ENCODE measurements at regions not wholly inside any gene's neighbourhood (a gene's known extent, or its start where the extent isn't known, plus 50 kb on each side); places are given as distances from the start of the nearest gene placed in this dataset.

GRCh38 chr15:37166402-37166801, 66.1 kb upstream of the MEIS2 start:
- H2BK5ac ChIP-seq (ENCODE audit: insufficient read length, low read length): no peak overlapping the region

More at GRCh38 chr15:37166402-37166801, 66.1 kb upstream of the MEIS2 start:
- no peak overlapping the region for H4K8ac ChIP-seq (replicated peaks; ENCODE audit: insufficient read length, low read depth, low read length)
- no peaks in the 10 kb centered on the region for H3K4me1 ChIP-seq (ENCODE audit: insufficient read depth, low read length)
- H3K18ac ChIP-seq (ENCODE audit: insufficient read length, low read depth, low read length): no peak overlapping the region
- no peak overlapping the region for H4K91ac ChIP-seq (ENCODE audit: insufficient read length, low read depth, low read length)
- no peak overlapping the region for H2BK12ac ChIP-seq (ENCODE audit: insufficient read length, low read depth, low read length)
- H2BK20ac ChIP-seq (ENCODE audit: low read depth, low read length, poor library complexity, severe bottlenecking): no peak overlapping the region
- no CpG with 5 or more reads among the region's 3 CpGs for WGBS (ENCODE audit: extremely low coverage, insufficient read length, low lambda C conversion rate)
- H3K79me2 ChIP-seq (ENCODE audit: insufficient read depth, low read length): no peaks in the 10 kb centered on the region
- H3K27ac Mint-ChIP-seq: no peak overlapping the region
- H3K27me3 Mint-ChIP-seq (ENCODE audit: low read depth): no peaks in the 10 kb centered on the region
- H3T11ph ChIP-seq (ENCODE audit: low read length): no peak overlapping the region
- H3K9me3 ChIP-seq (ENCODE audit: control insufficient read depth, low read depth, low read length): no peaks in the 10 kb centered on the region
- H2AK5ac ChIP-seq (ENCODE audit: insufficient read length, low read length): no peak overlapping the region
- no peaks in the 10 kb centered on the region for H3K27me3 ChIP-seq (ENCODE audit: insufficient read depth, low read length)
- H2BK120ac ChIP-seq (ENCODE audit: low read depth, low read length, poor library complexity, severe bottlenecking): no peak overlapping the region
- H2BK15ac ChIP-seq (ENCODE audit: low read depth, low read length): no peak overlapping the region
- peaks cover 0 to 3% of the 10 kb centered on the region in 2 experiments; a peak in 1 of 4 replicates for H3K4me1 Mint-ChIP-seq
- no peaks in the 10 kb centered on the region for H4K20me1 ChIP-seq (ENCODE audit: control insufficient read depth, insufficient read depth, insufficient read length)
- no peak overlapping the region for H2AFZ ChIP-seq (ENCODE audit: low read length)
- no peak for TF ChIP-seq CTCF (conservative IDR thresholded peaks at IDR 0.05)
- H3K36me3 Mint-ChIP-seq (ENCODE audit: insufficient read depth in 1 of 3, low read depth in 3 of 3): no peaks in the 10 kb centered on the region
- no peak for DNase-seq
- no peak overlapping the region for H3K56ac ChIP-seq (ENCODE audit: insufficient read length, low read depth, low read length)
- no peak overlapping the region for H3K9ac ChIP-seq (ENCODE audit: extremely low read depth, insufficient read length, low read length)
- H3K9me3 Mint-ChIP-seq: no peaks in the 10 kb centered on the region
- no peaks in the 10 kb centered on the region for H3K79me1 ChIP-seq (ENCODE audit: insufficient read depth, low read depth, low read length, poor library complexity, severe bottlenecking)
- H3K23ac ChIP-seq (ENCODE audit: insufficient read length, low read depth, low read length): no peak overlapping the region
- H3K14ac ChIP-seq (ENCODE audit: insufficient read depth, low read length): no peak overlapping the region
- no peak overlapping the region for H3K27ac ChIP-seq (ENCODE audit: insufficient read length, low read depth, low read length)
- no peak overlapping the region for H3K4me2 ChIP-seq (ENCODE audit: insufficient read depth, insufficient read length, low read length)
- H3K4ac ChIP-seq (ENCODE audit: low read depth, low read length): no peak overlapping the region
- no peaks in the 10 kb centered on the region for H3K23me2 ChIP-seq (ENCODE audit: insufficient read length, low read depth, low read length, poor library complexity, severe bottlenecking)
- no peak overlapping the region for H3K4me3 Mint-ChIP-seq
- no peak overlapping the region for H4K5ac ChIP-seq (ENCODE audit: insufficient read length, low read depth, low read length)
